Esophagus muscularis mucosa (tissue), 3 donors: ENCODE measurements at regions not wholly inside any gene's neighbourhood (a gene's known extent, or its start where the extent isn't known, plus 50 kb on each side); places are given as distances from the start of the nearest gene placed in this dataset.

Experiments used
- POLR2A ChIP-seq: fragments of 450-650 bp; IDR thresholded peaks from one replicate; pipeline ENCODE4 v1.6.1; 2017; ENCODE audit warnings: antibody characterized with exemption, moderate library complexity, mild to moderate bottlenecking, low read depth
- POLR2AphosphoS5 ChIP-seq, 2 donors: sonication (generic); formaldehyde crosslinking; IDR thresholded peaks; one replicate each; pipeline ENCODE4 v1.6.1; 2017; ENCODE audit warnings: antibody characterized with exemption in 2 of 2
- TF ChIP-seq, protein P1 (sequence below), 3 experiments: fragments of 200-600 bp in 2 of 3; fragments of 450-650 bp in 1 of 3; sonication (generic) in 2 of 3; IDR thresholded peaks; one replicate each; pipeline ENCODE4 v1.5.1; 2017 to 2019; ENCODE audit warnings: antibody characterized with exemption in 3 of 3, mild to moderate bottlenecking in 2 of 3, moderate library complexity in 1 of 3

DNA sequence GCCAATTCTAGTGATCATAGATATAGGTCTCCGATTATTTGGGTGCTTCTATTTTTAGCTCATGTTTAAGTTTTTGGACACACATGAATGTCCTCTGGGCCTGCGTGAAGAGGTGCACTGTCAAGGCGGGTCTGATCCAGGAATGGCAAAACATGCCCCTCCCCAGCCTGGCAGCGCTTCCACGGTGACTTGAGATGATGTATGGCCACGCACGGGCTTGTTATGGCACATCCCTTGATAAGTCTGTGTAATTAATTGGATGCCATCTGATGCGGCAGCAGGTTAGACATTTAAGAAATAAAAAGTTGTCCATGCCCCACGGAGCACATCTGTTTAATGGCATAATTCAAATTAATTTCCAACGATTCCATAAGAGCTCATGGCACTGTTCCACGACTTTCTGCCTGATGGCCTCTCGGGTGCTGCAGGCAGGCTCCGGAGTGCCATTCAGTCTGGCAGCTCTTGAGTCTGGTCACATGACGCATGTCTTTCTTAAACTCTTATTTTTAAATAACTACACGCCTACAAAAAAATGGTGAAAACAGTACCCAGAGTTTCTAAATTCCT lies 151.4 kb downstream of the ACKR3 start:
- TF ChIP-seq POLR2A, result no peak
- TF ChIP-seq, protein P1, sequence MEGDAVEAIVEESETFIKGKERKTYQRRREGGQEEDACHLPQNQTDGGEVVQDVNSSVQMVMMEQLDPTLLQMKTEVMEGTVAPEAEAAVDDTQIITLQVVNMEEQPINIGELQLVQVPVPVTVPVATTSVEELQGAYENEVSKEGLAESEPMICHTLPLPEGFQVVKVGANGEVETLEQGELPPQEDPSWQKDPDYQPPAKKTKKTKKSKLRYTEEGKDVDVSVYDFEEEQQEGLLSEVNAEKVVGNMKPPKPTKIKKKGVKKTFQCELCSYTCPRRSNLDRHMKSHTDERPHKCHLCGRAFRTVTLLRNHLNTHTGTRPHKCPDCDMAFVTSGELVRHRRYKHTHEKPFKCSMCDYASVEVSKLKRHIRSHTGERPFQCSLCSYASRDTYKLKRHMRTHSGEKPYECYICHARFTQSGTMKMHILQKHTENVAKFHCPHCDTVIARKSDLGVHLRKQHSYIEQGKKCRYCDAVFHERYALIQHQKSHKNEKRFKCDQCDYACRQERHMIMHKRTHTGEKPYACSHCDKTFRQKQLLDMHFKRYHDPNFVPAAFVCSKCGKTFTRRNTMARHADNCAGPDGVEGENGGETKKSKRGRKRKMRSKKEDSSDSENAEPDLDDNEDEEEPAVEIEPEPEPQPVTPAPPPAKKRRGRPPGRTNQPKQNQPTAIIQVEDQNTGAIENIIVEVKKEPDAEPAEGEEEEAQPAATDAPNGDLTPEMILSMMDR (IDR thresholded peaks at IDR 0.05), result no peak
- TF ChIP-seq POLR2AphosphoS5 (IDR thresholded peaks at IDR 0.05), result no peak
